ENCODE measurements at regions not wholly inside any gene's neighbourhood (a gene's known extent, or its start where the extent isn't known, plus 50 kb on each side); places are given as distances from the start of the nearest gene placed in this dataset.
"Not testable (repeated sequence)": the region's sequence is repeated elsewhere in the genome, so short reads cannot be mapped to it uniquely, and the experiment has no call there.

DNA sequence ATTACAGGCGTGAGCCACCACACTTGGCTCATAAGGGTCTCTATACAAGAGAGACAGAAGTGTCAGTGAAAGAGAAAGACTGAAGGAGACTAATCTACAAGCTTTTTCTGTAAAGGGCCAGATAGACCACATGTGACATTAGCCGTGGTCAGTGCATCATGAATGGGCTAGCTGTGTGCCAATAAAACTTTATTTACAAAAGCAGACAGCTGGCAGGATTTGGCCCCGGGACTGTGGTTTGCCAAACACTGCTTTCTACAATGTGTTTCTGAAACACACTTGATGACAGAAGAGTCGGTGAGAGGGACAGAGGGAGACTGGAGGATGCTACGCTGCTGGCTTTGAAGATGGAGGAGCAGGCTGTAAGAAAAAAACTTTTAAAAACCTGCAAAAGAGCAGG, 285.4 kb downstream of the TFAP2C start:
- TF ChIP-seq EZH2 (IDR thresholded peaks at IDR 0.05; ENCODE audit: low read length, unreplicated experiment) (no peak), EZH2phosphoT487 (IDR thresholded peaks at IDR 0.05; ENCODE audit: borderline replicate concordance, low read length) (no peak)
- TF ChIP-seq, protein P1, sequence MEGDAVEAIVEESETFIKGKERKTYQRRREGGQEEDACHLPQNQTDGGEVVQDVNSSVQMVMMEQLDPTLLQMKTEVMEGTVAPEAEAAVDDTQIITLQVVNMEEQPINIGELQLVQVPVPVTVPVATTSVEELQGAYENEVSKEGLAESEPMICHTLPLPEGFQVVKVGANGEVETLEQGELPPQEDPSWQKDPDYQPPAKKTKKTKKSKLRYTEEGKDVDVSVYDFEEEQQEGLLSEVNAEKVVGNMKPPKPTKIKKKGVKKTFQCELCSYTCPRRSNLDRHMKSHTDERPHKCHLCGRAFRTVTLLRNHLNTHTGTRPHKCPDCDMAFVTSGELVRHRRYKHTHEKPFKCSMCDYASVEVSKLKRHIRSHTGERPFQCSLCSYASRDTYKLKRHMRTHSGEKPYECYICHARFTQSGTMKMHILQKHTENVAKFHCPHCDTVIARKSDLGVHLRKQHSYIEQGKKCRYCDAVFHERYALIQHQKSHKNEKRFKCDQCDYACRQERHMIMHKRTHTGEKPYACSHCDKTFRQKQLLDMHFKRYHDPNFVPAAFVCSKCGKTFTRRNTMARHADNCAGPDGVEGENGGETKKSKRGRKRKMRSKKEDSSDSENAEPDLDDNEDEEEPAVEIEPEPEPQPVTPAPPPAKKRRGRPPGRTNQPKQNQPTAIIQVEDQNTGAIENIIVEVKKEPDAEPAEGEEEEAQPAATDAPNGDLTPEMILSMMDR (conservative IDR thresholded peaks at IDR 0.05; ENCODE audit: low read depth, low read length) = no peak

DNA sequence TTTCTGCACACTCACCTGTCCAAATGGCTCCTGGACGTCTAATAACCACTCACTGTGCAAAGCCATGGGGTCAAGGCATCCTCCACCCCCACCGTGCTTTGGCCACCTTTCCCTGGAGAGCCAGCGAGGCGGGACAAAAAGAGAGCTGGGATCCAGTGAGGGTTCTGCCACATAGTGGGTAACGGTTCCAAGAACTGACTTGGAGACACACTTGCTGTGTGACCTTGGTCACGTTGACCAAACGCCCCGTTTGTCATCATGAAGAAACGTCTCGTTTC, 287.2 kb downstream of the TFAP2C start:
- Histone ChIP-seq H3K9ac (ENCODE audit: low read length) (no peak overlapping the region), H2AFZ (ENCODE audit: low read length) (no peak overlapping the region), H3K4me1 (ENCODE audit: insufficient read depth, low read length) (no peaks in the 10 kb centered on the region), H3K9me2 (replicated peaks; ENCODE audit: low read length) (no peaks in the 10 kb centered on the region), H3K27me3 (ENCODE audit: low read length) (no peaks in the 10 kb centered on the region), H3K4me2 (ENCODE audit: low read length) (no peak overlapping the region), H3K27ac (ENCODE audit: low read length) (no peak overlapping the region), H3K4me3 (ENCODE audit: low read length) (no peak overlapping the region), H3K9me3 (ENCODE audit: low read length) (no peaks in the 10 kb centered on the region), H4K20me1 (ENCODE audit: low read length) (no peaks in the 10 kb centered on the region), H3F3A (ENCODE audit: low read length, unreplicated experiment) (no peaks in the 10 kb centered on the region), H3K79me2 (ENCODE audit: low read length) (no peaks in the 10 kb centered on the region), H3K36me3 (ENCODE audit: low read depth, low read length) (no peaks in the 10 kb centered on the region)
- ATAC-seq (no peak), DNase-seq (no peak)
- ChIA-PET CTCF (no interaction called here), POLR2A (ENCODE audit: unreplicated experiment) (no interaction called here)
- intact Hi-C loops (cut with micrococcal nuclease) = no loop called here
- BruUV-seq (replicated peaks) = no TSS peak
- TF ChIP-seq EZH2 (IDR thresholded peaks at IDR 0.05; ENCODE audit: low read length, unreplicated experiment) = no peak
- TF ChIP-seq, protein P1 (conservative IDR thresholded peaks at IDR 0.05; ENCODE audit: low read depth, low read length) = no peak

More for the DNA sequence above, 285.4 kb downstream of the TFAP2C start:
- Histone ChIP-seq H3K9me2 (replicated peaks; ENCODE audit: low read length) (no peaks in the 10 kb centered on the region), H3K27me3 (ENCODE audit: low read length) (no peaks in the 10 kb centered on the region), H3K9ac (ENCODE audit: low read length) (no peak overlapping the region), H4K20me1 (ENCODE audit: low read length) (no peaks in the 10 kb centered on the region), H3K4me2 (ENCODE audit: low read length) (no peak overlapping the region), H2AFZ (ENCODE audit: low read length) (no peak overlapping the region), H3K79me2 (ENCODE audit: low read length) (no peaks in the 10 kb centered on the region), H3F3A (ENCODE audit: low read length, unreplicated experiment) (no peaks in the 10 kb centered on the region), H3K9me3 (ENCODE audit: low read length) (no peaks in the 10 kb centered on the region), H3K27ac (ENCODE audit: low read length) (no peak overlapping the region), H3K36me3 (ENCODE audit: low read depth, low read length) (no peaks in the 10 kb centered on the region), H3K4me3 (ENCODE audit: low read length) (no peak overlapping the region), H3K4me1 (ENCODE audit: insufficient read depth, low read length) (no peaks in the 10 kb centered on the region)
- ChIA-PET POLR2A (ENCODE audit: unreplicated experiment) (no interaction called here), CTCF (no interaction called here)
- DNase-seq (no peak), ATAC-seq (no peak)
- intact Hi-C loops (cut with micrococcal nuclease) = no loop called here
- no TSS peak for BruUV-seq (replicated peaks)

DNA sequence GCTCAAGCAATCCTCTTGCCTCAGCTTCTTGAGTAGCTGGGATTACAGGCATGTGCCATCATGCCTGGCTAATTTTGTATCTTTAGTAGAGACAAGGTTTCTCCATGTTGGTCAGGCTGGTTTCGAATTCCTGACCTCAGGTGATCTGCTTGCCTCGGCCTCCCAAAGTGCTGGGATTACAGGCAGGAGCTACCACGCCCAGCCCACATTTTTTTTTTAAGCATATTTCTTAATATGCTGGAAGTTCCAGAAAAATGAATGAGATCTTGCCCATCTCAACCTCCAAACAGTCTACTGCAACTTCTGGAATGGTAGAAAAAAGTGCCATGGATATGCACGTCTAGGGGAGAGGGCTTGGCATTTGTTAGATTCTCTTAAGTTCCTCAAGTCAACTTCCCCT, 290.9 kb downstream of the TFAP2C start:
- H3K79me2 ChIP-seq (ENCODE audit: low read length); ATAC-seq; H3K36me3 ChIP-seq (ENCODE audit: low read depth, low read length); intact Hi-C loops (cut with micrococcal nuclease); H3K4me3 ChIP-seq (ENCODE audit: low read length); H3F3A ChIP-seq (ENCODE audit: low read length, unreplicated experiment); H3K27me3 ChIP-seq (ENCODE audit: low read length); POLR2A ChIA-PET (ENCODE audit: unreplicated experiment); H2AFZ ChIP-seq (ENCODE audit: low read length); CTCF ChIA-PET; DNase-seq; H3K9me2 ChIP-seq (replicated peaks; ENCODE audit: low read length); H4K20me1 ChIP-seq (ENCODE audit: low read length); H3K9ac ChIP-seq (ENCODE audit: low read length); H3K4me2 ChIP-seq (ENCODE audit: low read length); BruUV-seq (replicated peaks); H3K4me1 ChIP-seq (ENCODE audit: insufficient read depth, low read length); H3K27ac ChIP-seq (ENCODE audit: low read length); H3K9me3 ChIP-seq (ENCODE audit: low read length): not testable (repeated sequence)

Measured in PC-3 (cell line).